HG03175 (cell line): ENCODE measurements at regions not wholly inside any gene's neighbourhood (a gene's known extent, or its start where the extent isn't known, plus 50 kb on each side); places are given as distances from the start of the nearest gene placed in this dataset.

Source experiments
- ATAC-seq: cut with Tn5 transposase; IDR thresholded peaks from one replicate; pipeline ENCODE4 v1.9.1; 2021; ENCODE audit warnings: mild to moderate bottlenecking, moderate library complexity; ENCODE audit not compliant: unreplicated experiment

GRCh38 chr3:70582803-70583202 is 270.4 kb upstream of the MDFIC2 start:
- no peak for ATAC-seq

GRCh38 chr3:70580021-70580420 is 267.6 kb upstream of the MDFIC2 start:
- ATAC-seq = no peak

DNA sequence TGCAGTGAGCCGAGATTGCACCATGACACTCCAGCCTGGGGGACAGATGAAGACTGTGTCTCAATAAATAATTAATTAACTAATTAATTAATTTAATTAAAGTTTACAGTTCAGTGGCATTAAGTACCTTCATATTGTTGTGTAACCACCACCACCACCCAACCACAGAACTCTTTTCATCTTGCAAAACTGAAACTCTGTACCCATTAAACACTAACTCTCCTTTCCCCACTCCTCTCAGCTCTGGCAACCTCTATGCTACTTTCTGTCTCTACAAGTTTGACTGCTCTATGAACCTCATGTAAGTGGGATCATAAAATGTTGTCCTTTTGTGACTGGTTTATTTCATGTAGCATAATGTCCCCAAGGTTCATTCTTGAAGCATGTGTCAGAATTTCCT is 259.3 kb upstream of the MDFIC2 start:
- ATAC-seq = no peak

GRCh38 chr3:70570584-70570983 is 258.1 kb upstream of the MDFIC2 start:
- ATAC-seq = no peak

- ATAC-seq = no peak
Measured at GRCh38 chr3:70568626-70569025, 256.2 kb upstream of the MDFIC2 start.

- ATAC-seq = no peak
Measured at GRCh38 chr3:70565861-70566260, 253.4 kb upstream of the MDFIC2 start.

- no peak for ATAC-seq
Measured at GRCh38 chr3:70564552-70564951, 252.1 kb upstream of the MDFIC2 start.

DNA sequence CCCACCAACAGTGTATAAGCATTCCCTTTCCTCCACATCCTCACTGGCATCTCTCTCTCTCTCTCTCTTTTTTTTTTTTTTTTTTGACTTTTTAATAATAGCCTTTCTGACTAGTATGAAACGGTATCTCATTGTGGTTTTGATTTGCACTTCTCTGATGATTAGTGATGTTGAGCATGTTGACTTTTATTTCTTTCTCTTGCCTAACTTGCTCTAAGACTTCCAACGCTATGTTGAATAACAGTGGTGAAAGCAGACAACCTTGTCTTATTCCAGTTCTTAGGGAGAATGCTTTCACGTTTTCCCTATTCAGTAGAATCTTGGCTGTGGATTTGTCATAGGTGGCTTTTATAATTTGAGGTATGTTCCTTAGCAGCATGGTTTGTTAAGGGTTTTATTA is 249.4 kb upstream of the MDFIC2 start:
- ATAC-seq = no peak

- ATAC-seq = no peak
Measured at GRCh38 chr3:70558956-70559355, 246.5 kb upstream of the MDFIC2 start.

GRCh38 chr3:70557976-70558375 is 245.5 kb upstream of the MDFIC2 start:
- no peak for ATAC-seq

GRCh38 chr3:70556056-70556455 is 243.6 kb upstream of the MDFIC2 start:
- no peak for ATAC-seq

DNA sequence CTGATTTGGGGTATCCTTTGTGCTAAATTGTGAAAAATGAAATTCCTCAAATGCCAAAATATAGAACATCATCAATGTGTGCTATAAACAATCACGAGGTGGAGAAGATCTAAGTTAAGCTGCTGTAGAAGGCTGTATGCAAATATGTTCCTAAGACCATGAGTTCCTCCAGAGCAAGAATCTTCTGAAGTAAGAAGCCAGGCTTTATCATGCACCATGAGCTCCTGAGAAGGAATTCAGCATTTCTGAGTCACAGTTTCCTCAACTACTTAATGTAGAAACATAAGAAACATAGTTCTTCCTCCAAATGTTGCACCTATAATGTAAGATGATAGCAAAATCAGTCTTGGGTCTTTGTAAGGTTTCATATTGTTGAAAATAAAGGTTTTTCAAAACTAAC is 241.7 kb upstream of the MDFIC2 start:
- no peak for ATAC-seq

DNA sequence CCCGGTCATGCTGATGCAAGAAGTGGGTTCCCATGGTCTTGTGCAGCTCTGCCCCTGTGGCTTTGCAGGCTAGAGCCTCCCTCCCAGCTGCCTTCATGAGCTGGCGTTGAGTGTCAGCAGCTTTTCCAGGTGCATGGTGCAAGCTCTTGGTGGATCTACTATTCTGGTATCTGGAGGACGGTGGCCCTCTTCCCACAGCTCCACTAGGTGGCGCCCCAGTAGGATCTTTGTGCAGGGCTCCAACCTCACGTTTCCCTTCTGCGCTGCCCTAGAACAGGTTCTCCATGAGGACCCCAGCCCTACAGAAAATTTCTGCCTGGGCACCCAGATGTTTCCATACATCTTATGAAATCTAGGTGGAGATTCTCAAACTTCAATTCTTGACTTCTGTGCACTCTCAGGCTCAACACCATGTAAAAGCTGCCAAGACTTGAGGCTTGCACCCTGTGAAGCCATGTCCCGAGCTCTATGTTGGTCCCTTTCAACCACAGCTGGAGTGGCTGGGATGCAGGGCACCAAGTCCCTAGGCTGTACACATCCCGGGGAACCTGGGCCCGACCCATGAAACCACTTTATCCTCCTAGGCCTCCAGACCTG is 238.4 kb upstream of the MDFIC2 start:
- peak; percentile 80 for ATAC-seq

DNA sequence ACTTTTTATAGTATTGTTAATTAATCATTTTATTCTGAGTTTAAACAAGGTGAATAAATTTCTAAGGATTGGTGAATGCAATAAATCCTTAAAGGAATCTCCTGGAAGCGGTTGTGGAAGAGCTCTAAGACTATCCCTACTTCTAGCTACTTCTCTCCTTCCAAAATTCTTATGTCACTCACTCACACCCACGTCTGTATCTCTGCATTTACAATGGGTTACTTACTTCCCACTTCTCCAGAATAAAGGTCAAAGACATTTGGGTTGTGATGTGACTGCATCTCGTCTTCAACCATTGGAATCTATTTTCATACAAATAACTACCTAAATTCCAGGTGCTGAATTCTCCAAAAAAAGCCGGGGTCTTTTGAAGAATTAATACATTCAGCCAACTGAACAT is 234.2 kb upstream of the MDFIC2 start:
- ATAC-seq = no peak

- no peak for ATAC-seq
Measured at GRCh38 chr3:70543493-70543892, 231.1 kb upstream of the MDFIC2 start.

- ATAC-seq = no peak
Measured at GRCh38 chr3:70539908-70540307, 227.5 kb upstream of the MDFIC2 start.

- ATAC-seq = no peak
Measured at GRCh38 chr3:70532806-70533205, 220.4 kb upstream of the MDFIC2 start.

DNA sequence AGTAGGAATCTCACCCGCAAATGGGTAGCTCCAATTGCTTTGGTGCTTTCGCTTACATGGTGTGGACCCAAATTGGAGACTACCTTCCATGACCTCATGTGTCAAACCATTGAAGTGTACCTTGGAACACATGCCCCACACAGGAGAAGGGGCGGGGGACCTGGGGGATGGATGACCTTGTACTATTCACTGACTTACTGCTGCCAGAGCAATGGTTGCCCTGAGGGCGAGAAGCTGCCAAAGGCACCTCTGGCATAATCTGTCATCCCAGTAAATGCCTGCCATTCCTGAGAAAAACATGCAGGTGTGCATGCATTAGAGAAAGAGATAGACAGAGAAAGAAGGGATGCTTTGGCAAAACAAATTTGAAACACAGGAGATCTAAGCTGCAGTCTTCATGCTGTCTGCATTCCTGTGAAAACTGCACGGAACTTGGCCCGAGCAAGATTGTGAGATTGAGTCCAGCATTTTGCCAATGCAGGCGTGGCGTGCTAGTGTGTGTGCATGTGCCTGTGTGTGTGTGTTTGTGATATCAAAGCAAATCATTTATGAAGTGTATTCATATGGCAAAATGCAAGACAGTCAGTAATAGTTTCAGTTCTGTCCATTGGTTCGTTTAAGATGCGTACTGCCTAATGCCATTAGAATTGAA is 219.5 kb upstream of the MDFIC2 start:
- ATAC-seq = no peak

DNA sequence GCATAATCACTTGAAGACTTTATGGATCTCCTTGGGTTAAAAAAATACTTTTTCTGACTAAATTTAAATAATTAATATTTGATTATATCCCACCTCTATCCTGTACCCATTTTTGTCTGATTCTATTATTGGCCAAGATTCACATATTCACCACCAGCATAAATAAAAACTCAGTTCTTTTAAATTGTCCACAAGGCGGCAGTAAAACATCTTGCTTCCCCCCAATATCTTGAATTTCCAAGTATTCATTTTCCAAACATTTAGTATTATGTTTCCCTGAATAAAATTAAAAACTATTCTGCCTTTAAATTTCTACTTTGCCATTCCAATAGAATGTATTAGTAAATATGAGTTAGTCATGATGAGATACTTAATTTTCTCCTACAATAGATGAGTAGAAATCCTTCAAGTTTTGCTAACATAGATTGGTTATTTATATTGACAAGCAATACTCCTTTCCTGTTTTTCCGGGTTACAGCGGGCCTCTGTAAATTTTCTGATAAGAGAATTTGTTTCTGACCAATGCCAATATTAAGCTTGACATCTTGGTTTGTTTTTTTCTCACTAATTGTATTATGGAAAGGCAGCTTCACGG is 218.7 kb upstream of the MDFIC2 start:
- no peak for ATAC-seq

DNA sequence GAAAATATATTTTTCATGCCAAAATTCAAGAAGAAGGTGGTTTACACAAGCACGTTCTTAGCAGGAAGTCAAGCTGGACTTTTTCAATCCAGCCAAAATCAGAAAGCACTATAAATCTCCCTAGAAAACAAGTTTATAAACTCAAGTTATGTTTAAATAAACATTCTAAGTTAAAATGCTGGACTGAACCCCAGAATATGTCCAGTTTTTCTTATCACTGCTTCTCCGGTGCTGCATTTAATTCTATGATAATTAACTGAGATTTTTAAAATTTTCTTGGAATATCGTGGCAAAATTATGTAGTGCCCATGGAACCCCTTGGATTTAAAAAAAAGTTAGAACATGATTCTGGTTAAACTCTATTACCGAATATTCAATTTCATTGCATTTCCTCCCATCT is 218.2 kb upstream of the MDFIC2 start:
- ATAC-seq = no peak

DNA sequence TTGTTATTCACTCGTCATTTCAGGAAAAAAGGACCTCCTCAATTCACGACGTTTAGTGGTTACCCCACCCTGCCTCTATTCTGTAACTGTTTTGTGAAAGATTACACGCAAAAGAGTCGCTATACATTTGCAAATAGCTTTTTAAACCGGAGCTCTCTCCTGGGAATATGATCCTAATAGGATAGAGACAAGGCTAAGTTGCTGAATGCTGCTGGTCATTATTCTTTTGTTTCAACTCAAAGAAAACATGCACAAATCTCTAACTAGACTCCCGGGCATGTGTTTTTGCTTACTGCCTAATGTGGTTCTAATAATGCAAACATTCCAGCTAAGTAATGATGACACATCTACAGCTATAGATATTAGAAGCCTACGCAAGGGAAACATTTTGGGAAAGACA is 214.6 kb upstream of the MDFIC2 start:
- ATAC-seq = no peak

- ATAC-seq = no peak
Measured at GRCh38 chr3:70519913-70520659, 207.6 kb upstream of the MDFIC2 start.
